Neural crest cell (in vitro differentiated cells): ENCODE measurements at regions not wholly inside any gene's neighbourhood (a gene's known extent, or its start where the extent isn't known, plus 50 kb on each side); places are given as distances from the start of the nearest gene placed in this dataset.
A peak's percentile ranks its signal among the peaks of the same experiment; 100 is the strongest.

Source experiments
- DNase-seq: peaks from one replicate; pipeline ENCODE4 v3.0.0; 2021; ENCODE audit warnings: low read depth, mixed read lengths, low spot score
- H3K27ac Mint-ChIP-seq: one replicate; pipeline ENCODE4 v1.8.0; 2021; ENCODE audit warnings: mild to moderate bottlenecking, mixed read lengths; ENCODE audit not compliant: unreplicated experiment
- H3K27me3 Mint-ChIP-seq: 2 replicates; pipeline ENCODE4 v1.8.0; 2021; ENCODE audit warnings: low read depth, mild to moderate bottlenecking, mixed read lengths
- H3K36me3 Mint-ChIP-seq: 2 replicates; pipeline ENCODE4 v1.8.0; 2021; ENCODE audit warnings: low read depth, mild to moderate bottlenecking, mixed read lengths
- H3K4me1 Mint-ChIP-seq: 2 replicates; pipeline ENCODE4 v1.8.0; 2021; ENCODE audit warnings: mixed read lengths
- H3K4me3 Mint-ChIP-seq: one replicate; pipeline ENCODE4 v1.8.0; 2021; ENCODE audit warnings: mild to moderate bottlenecking, mixed read lengths
- H3K9me3 Mint-ChIP-seq: 2 replicates; pipeline ENCODE4 v1.8.0; 2021; ENCODE audit warnings: mixed read lengths
- CTCF ChIP-seq: fragments of 200-600 bp; sonication (generic); conservative IDR thresholded peaks from 2 replicates; pipeline ENCODE4 v1.5.0; 2021; ENCODE audit warnings: antibody characterized with exemption, mild to moderate bottlenecking

- Mint-ChIP-seq H3K27me3 (no peaks in the 10 kb centered on the region), H3K9me3 (peaks cover 3% of the 10 kb centered on the region), H3K36me3 (peaks cover 2% of the 10 kb centered on the region), H3K4me1 (peaks cover 5% of the 10 kb centered on the region), H3K4me3 (no peak overlapping the region), H3K27ac (no peak overlapping the region)
- DNase-seq: no peak
- TF ChIP-seq CTCF: no peak
Measured at GRCh38 chr7:47092336-47092735, 489.6 kb downstream of the TNS3 start.

GRCh38 chr7:47091141-47091540 is 490.8 kb downstream of the TNS3 start:
- peaks cover 3% of the 10 kb centered on the region for H3K9me3 Mint-ChIP-seq
- no peak overlapping the region for H3K27ac Mint-ChIP-seq
- H3K4me3 Mint-ChIP-seq: no peak overlapping the region

GRCh38 chr7:47089461-47089860 is 492.4 kb downstream of the TNS3 start:
- Mint-ChIP-seq H3K27me3 (no peaks in the 10 kb centered on the region), H3K4me3 (no peak overlapping the region), H3K36me3 (peaks cover 2% of the 10 kb centered on the region), H3K9me3 (peaks cover 7% of the 10 kb centered on the region), H3K4me1 (peaks cover 5% of the 10 kb centered on the region), H3K27ac (no peak overlapping the region)
- no peak for TF ChIP-seq CTCF
- DNase-seq: no peak

More at GRCh38 chr7:47091141-47091540, 490.8 kb downstream of the TNS3 start:
- Mint-ChIP-seq H3K27me3 (no peaks in the 10 kb centered on the region), H3K4me1 (peaks cover 5% of the 10 kb centered on the region), H3K36me3 (peaks cover 2% of the 10 kb centered on the region)
- DNase-seq: no peak
- no peak for TF ChIP-seq CTCF

GRCh38 chr7:47089068-47089417 is 492.9 kb downstream of the TNS3 start:
- peak; percentile 29 for TF ChIP-seq CTCF
- Mint-ChIP-seq H3K27ac (no peak overlapping the region), H3K27me3 (no peaks in the 10 kb centered on the region), H3K4me1 (peaks cover 5% of the 10 kb centered on the region), H3K4me3 (no peak overlapping the region), H3K36me3 (peaks cover 2% of the 10 kb centered on the region), H3K9me3 (peaks cover 7% of the 10 kb centered on the region)
- DNase-seq: no peak

GRCh38 chr7:47088329-47089067 is 493.4 kb downstream of the TNS3 start:
- Mint-ChIP-seq H3K9me3 (peaks cover 7% of the 10 kb centered on the region), H3K27ac (peak overlapping the region; percentile 71), H3K27me3 (no peaks in the 10 kb centered on the region), H3K36me3 (peaks cover 2% of the 10 kb centered on the region), H3K4me3 (no peak overlapping the region), H3K4me1 (peaks cover 5% of the 10 kb centered on the region)
- peak; percentile 99 for TF ChIP-seq CTCF
- peak; percentile 53 for DNase-seq
